ENCODE measurements at regions not wholly inside any gene's neighbourhood (a gene's known extent, or its start where the extent isn't known, plus 50 kb on each side); places are given as distances from the start of the nearest gene placed in this dataset.
A peak's percentile ranks its signal among the peaks of the same experiment; 100 is the strongest.

- Histone ChIP-seq H3K27ac (replicated peaks) (no peak overlapping the region), H3K27me3 (ENCODE audit: insufficient read depth, poor library complexity, severe bottlenecking) (no peaks in the 10 kb centered on the region), H3K4me3 (replicated peaks; ENCODE audit: insufficient read depth, low read length) (no peak overlapping the region)
- DNase-seq (ENCODE audit: low read depth in 1 of 2, low spot score in 1 of 2), result no peak
- TF ChIP-seq REST (IDR thresholded peaks at IDR 0.05; ENCODE audit: insufficient replicate concordance, low read depth) (no peak), SPI1 (IDR thresholded peaks at IDR 0.05; ENCODE audit: borderline replicate concordance, low read depth) (no peak), POLR2AphosphoS5 (IDR thresholded peaks at IDR 0.05; ENCODE audit: low read depth) (no peak), CTCF (IDR thresholded peaks at IDR 0.05; ENCODE audit: insufficient read depth, low read length) (no peak), GABPA (IDR thresholded peaks at IDR 0.05; ENCODE audit: low read depth) (no peak)
Measured at GRCh38 chr1:192729500-192729899, 79.3 kb upstream of the RGS2 start.

- no peak overlapping the region for H3K4me3 ChIP-seq (replicated peaks; ENCODE audit: insufficient read depth, low read length)
- no peaks in the 10 kb centered on the region for H3K27me3 ChIP-seq (ENCODE audit: insufficient read depth, poor library complexity, severe bottlenecking)
- H3K27ac ChIP-seq (replicated peaks), result no peak overlapping the region
- TF ChIP-seq REST (IDR thresholded peaks at IDR 0.05; ENCODE audit: insufficient replicate concordance, low read depth) (no peak), POLR2AphosphoS5 (IDR thresholded peaks at IDR 0.05; ENCODE audit: low read depth) (no peak), SPI1 (IDR thresholded peaks at IDR 0.05; ENCODE audit: borderline replicate concordance, low read depth) (no peak), GABPA (IDR thresholded peaks at IDR 0.05; ENCODE audit: low read depth) (no peak), CTCF (IDR thresholded peaks at IDR 0.05; ENCODE audit: insufficient read depth, low read length) (no peak)
- DNase-seq (ENCODE audit: low read depth in 1 of 2, low spot score in 1 of 2), result no peak
Measured at GRCh38 chr1:192730198-192730597, 78.6 kb upstream of the RGS2 start.

- Histone ChIP-seq H3K4me3 (replicated peaks; ENCODE audit: insufficient read depth, low read length) (no peak overlapping the region), H3K27me3 (ENCODE audit: insufficient read depth, poor library complexity, severe bottlenecking) (no peaks in the 10 kb centered on the region), H3K27ac (replicated peaks) (no peak overlapping the region)
- TF ChIP-seq GABPA (IDR thresholded peaks at IDR 0.05; ENCODE audit: low read depth), result 0 out of 2 replicates have a peak, but pooled peaks have one; percentile 46
- TF ChIP-seq REST (IDR thresholded peaks at IDR 0.05; ENCODE audit: insufficient replicate concordance, low read depth), result no peak
- peak; percentile 72; the same call in 1 of the 2 replicates for TF ChIP-seq SPI1 (IDR thresholded peaks at IDR 0.05; ENCODE audit: borderline replicate concordance, low read depth)
- TF ChIP-seq CTCF (IDR thresholded peaks at IDR 0.05; ENCODE audit: insufficient read depth, low read length), result no peak
- TF ChIP-seq POLR2AphosphoS5 (IDR thresholded peaks at IDR 0.05; ENCODE audit: low read depth), result no peak
- peak; percentile 16 to 43 for DNase-seq (ENCODE audit: low read depth in 1 of 2, low spot score in 1 of 2)
Measured at GRCh38 chr1:192732787-192733186, 76.1 kb upstream of the RGS2 start.

Measured in HL-60 (cell line).